SW 1271 (cell line): ENCODE measurements at regions not wholly inside any gene's neighbourhood (a gene's known extent, or its start where the extent isn't known, plus 50 kb on each side); places are given as distances from the start of the nearest gene placed in this dataset.

Experiments used
- DNase-seq, 2 experiments: peaks; one replicate each; lab custom pipeline; 2025; lab: John Stamatoyannopoulos, UW

GRCh38 chr20:51095633-51096521 is 73.0 kb upstream of the KCNG1 start:
- no peak for DNase-seq

GRCh38 chr20:51094221-51094620 is 71.3 kb upstream of the KCNG1 start:
- DNase-seq = no peak

GRCh38 chr20:51093240-51093763 is 70.4 kb upstream of the KCNG1 start:
- no peak for DNase-seq

GRCh38 chr20:51092338-51092737 is 69.4 kb upstream of the KCNG1 start:
- DNase-seq = no peak

DNA sequence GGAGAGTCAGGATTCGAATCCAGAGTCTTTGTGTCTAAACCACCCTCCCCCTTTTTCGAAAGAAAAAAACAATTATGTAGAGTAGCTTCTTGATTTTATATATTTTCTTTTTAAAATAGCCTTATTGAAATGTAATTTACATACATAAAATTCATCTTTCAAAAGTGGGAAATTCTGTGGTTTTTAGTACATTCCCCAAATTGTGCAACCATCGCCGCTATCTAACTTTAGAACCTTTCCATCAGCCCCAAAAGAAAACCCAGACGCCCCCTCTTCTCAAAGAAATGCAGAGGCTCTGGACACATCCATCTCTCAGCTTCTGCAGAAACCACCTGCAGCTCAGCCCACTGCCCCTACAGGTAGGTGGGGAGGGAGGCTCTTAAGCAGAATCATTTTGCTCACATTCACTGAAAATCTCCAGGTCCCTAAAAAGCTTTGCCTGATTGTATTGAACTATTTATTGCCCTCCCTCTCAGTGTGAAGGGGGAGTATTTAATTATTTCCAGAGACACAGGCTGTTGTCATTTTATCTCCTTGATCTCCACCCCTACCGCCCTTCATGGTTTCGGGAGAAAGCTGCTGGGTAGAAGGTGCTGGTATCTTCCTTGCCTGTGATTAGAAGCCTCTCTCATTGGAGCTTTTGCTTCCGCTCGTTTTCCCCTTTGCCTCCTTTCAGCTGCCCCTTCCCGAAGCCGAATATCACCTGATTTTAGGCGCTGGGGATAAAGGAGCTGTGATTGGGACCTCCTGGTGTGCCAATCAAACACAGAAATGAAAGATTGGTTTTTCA is 68.7 kb upstream of the KCNG1 start:
- DNase-seq = no peak

GRCh38 chr20:51089840-51090239 is 66.9 kb upstream of the KCNG1 start:
- no peak for DNase-seq

- no peak for DNase-seq
These were observed 66.4 kb upstream of the KCNG1 start for GRCh38 chr20:51089272-51089781.

- no peak for DNase-seq
These were observed 64.4 kb upstream of the KCNG1 start for GRCh38 chr20:51087266-51087665.

GRCh38 chr20:51085769-51086168 is 62.9 kb upstream of the KCNG1 start:
- no peak for DNase-seq

DNA sequence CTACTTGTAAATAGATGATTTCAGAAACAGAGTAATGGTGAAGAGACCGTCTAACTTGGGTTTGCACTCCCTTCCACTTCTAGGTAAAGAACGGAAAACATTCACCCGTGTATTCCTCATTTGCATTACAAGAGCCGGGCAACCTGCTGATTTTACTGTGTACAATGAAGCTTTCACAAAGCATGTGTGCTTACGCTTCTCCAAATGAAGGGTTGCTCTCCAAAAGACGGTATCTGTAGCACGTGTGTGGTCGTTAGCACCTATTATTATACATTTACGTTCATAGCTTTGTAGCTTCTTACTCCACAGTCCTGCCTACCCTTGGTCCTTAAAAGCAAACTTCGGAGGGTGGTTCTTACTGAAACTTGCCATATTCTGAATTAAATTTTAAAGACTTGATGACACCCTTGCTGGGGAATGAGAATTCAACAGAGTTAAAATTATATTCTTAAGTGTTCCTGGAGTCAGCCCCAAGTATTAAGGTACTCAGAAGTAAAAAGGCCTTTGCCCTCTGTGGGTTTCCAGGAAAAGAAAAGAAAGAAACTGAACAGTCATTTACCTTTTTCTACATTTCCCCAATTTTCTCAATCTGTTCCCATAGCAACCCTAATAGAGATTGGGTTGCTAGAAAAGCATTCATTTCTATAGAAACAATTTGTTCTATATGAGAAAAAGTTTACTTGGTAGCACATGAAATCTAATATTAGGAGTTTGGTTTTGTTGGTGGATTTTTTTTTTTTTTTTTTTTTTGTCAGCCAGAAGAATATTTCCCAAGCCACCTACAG is 61.9 kb upstream of the KCNG1 start:
- DNase-seq = no peak

GRCh38 chr20:51083447-51083846 is 60.5 kb upstream of the KCNG1 start:
- no peak for DNase-seq

DNA sequence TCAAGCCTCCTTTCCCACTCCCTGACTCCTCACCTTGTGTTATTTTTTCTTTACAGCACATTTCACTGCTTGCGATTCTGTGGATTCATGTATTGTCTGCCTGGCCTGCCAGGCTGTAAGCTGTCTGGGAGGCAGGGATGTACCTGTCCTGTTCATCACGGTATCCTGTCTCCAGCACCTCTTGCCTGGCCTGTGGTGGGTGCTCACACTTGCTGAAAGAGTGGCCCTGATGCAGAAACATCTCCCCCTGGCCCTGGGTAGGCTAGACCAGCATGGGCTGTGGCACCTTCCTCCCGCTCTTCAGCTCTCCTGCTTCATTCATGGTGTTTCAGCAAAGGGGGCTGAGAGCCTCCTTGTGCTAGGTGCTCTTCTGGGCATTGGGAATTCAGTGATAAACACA is 60.1 kb upstream of the KCNG1 start:
- no peak for DNase-seq

- no peak for DNase-seq
These were observed 57.6 kb upstream of the KCNG1 start for GRCh38 chr20:51080516-51080915.

GRCh38 chr20:51079488-51079887 is 56.6 kb upstream of the KCNG1 start:
- no peak for DNase-seq

DNA sequence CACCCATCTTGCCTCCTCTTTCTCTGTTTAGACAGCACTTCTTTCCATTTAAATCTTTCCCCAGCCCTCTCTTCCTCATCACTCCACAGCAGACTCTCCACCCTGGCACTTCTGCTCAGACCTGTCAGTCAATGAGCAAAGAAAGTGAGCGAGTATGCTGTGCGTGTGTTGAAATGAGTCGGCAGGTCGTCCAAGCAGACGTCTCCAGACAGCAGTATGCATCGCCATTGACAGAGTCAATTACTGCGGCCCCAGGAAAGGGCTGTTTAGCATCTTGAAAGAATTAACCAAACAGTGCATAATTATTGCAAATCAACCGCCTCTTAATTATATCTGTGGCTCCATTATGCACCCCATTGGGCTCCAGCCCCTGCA is 54.8 kb upstream of the KCNG1 start:
- no peak for DNase-seq

DNA sequence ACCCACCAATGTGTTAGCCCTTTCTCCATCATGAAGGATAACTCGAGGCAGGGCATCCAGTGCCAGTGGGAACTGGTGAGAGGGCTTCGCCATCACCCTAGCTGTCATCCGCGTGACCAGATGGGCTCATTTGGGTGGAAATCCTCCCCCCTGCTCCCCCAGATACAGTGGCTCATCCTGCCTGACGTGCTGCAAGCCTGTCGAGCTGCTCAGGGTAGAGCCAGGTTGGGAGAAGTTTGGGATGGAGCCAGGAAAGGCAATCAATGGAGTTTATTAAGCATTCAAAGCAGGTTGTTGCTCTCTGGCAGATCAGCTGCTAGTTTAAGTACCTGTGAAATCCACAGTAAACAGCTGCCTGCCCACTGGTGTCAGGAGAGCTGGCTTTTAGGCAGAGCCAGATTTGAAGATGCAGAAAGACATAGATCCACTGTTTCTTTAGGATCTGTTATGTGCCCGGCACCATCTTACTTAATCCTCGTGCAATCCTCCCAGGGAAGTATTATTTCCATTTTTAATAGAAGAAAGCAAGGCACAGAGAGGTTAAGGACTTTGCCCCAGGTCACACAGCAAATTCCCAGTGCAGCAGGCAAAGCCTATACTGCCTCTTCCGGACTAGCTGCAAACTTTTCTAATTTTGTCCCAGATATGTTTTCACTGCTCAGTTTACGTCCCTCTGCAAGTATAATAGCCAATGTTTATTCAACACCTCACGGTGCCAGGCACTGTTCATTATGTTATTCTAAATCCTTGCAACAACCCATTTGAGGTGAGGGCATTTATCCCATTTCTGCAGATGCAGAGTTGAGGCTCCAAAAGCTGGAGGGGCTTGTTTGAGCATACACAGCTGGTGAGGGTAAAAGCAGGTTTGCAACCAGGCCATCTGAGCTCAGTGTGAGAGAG is 54.1 kb upstream of the KCNG1 start:
- peak in 1 of 2 experiments; percentile 8 for DNase-seq

GRCh38 chr20:51074062-51074461 is 51.2 kb upstream of the KCNG1 start:
- no peak for DNase-seq
